Heart left ventricle (tissue), 13 donors: ENCODE measurements at regions not wholly inside any gene's neighbourhood (a gene's known extent, or its start where the extent isn't known, plus 50 kb on each side); places are given as distances from the start of the nearest gene placed in this dataset.

Source experiments
- POLR2A ChIP-seq, 2 donors: fragments of 450-650 bp; IDR thresholded peaks; one replicate each; pipeline ENCODE4 v1.6.1; 2017; ENCODE audit warnings: antibody characterized with exemption in 2 of 2, mild to moderate bottlenecking in 2 of 2, moderate library complexity in 2 of 2
- TF ChIP-seq, protein P1 (sequence below), 12 donors: fragments of 200-600 bp; sonication (generic) in 4 of 12; IDR thresholded peaks; one replicate each; pipeline versions ENCODE4 v1.5.0 to v1.8.0; 2018 to 2022; ENCODE audit warnings: antibody characterized with exemption in 12 of 12, mild to moderate bottlenecking in 5 of 12
- donor health status: ischemic (EF 13 %, LVEDD 7.1; RV severe dilation, severe dysfunction).
- donor health status: DM: no; HTN: yes; CAD: no.
- donor health status: DM: no; HTN: no; CAD: no.
- donor health status: ischemic (EF 25% LVEDD 6.9; RV normal size, moderate dysfunction).
- donor health status: ischemic (EF 25% LVEDD 5.7; RV mildly dilated, moderate dysfunction).
- donor health status: ischemic (EF 35%, LVEDD 5.7; RV mildly dilated, moderate dysfunction).
- donor health status: nonischemic (EF 11% LVEDD 7.7; RV severe dilation, severe dysfunction).
- donor health status: DM: yes; HTN: yes; CAD: no.
- donor health status: PGD.
- donor health status: ischemic (EF 29% LVEDD 5.4; RV normal size, mild dysfunction).
- donor health status: nonischemic (EF 23%, LVEDD 6.1; RV moderate dilation, normal function).

DNA sequence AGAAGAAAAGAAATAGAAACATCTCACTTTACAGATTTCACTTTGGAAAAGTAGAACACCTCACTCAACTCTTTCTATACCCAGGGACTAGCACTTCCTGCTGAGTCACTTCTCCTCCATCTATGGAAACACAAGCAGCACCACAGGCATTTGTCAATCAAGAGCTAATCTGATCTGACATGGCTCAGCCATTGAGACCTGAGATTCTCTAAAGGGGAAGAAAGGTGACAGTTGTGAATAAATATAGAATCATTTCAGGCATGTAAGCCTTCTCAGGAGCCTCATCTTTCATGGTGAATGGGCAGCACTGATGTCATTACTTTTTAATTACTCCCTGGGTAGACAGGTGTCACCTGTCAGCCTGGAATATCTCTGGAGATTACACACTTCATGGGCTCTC, 559.8 kb downstream of the HINT1 start:
- TF ChIP-seq, protein P1, sequence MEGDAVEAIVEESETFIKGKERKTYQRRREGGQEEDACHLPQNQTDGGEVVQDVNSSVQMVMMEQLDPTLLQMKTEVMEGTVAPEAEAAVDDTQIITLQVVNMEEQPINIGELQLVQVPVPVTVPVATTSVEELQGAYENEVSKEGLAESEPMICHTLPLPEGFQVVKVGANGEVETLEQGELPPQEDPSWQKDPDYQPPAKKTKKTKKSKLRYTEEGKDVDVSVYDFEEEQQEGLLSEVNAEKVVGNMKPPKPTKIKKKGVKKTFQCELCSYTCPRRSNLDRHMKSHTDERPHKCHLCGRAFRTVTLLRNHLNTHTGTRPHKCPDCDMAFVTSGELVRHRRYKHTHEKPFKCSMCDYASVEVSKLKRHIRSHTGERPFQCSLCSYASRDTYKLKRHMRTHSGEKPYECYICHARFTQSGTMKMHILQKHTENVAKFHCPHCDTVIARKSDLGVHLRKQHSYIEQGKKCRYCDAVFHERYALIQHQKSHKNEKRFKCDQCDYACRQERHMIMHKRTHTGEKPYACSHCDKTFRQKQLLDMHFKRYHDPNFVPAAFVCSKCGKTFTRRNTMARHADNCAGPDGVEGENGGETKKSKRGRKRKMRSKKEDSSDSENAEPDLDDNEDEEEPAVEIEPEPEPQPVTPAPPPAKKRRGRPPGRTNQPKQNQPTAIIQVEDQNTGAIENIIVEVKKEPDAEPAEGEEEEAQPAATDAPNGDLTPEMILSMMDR (IDR thresholded peaks at IDR 0.05), result no peak
- no peak for TF ChIP-seq POLR2A (IDR thresholded peaks at IDR 0.05)
